HEK293 (cell line): ENCODE measurements at regions not wholly inside any gene's neighbourhood (a gene's known extent, or its start where the extent isn't known, plus 50 kb on each side); places are given as distances from the start of the nearest gene placed in this dataset.

ENCODE experiments used
- CTCF ChIA-PET: fragments of 350-600 bp; formaldehyde crosslinking; extraction: SDS; loops from one replicate; lab custom pipeline; 2021; ENCODE audit warnings: antibody characterized with exemption; lab: Yijun Ruan, JAX
- POLR2A ChIA-PET: fragments of 300-600 bp; formaldehyde crosslinking; extraction: SDS; loops from one replicate; lab custom pipeline; 2020; ENCODE audit warnings: antibody characterized with exemption, inconsistent platforms; lab: Yijun Ruan, JAX
- H3K27ac ChIP-seq: fragments of 200-500 bp; sonication (Bioruptor generic); 2 replicates; pipeline ENCODE4 v1.5.1; 2014; ENCODE audit warnings: low read depth, low read length, control low read depth, inconsistent platforms; ENCODE audit errors: extremely low read depth
- H3K36me3 ChIP-seq, 2 experiments: fragments of 200-500 bp in 1 of 2; sonication (Bioruptor generic) in 1 of 2; 1 replicate in 1 of 2; 2 replicates in 1 of 2; pipeline ENCODE4 v1.5.1; 2014 to 2017; ENCODE audit warnings: inconsistent platforms in 2 of 2, low read length in 2 of 2; ENCODE audit not compliant: control insufficient read depth in 2 of 2, insufficient read depth in 1 of 2
- H3K4me1 ChIP-seq: fragments of 200-500 bp; sonication (Bioruptor generic); 2 replicates; pipeline ENCODE4 v1.5.1; 2014; ENCODE audit warnings: mild to moderate bottlenecking, low read length, inconsistent platforms; ENCODE audit not compliant: control insufficient read depth, insufficient read depth
- H3K4me3 ChIP-seq: 2 replicates; pipeline ENCODE4 v1.5.1; 2011; ENCODE audit warnings: low read depth, mild to moderate bottlenecking, control low read depth, low read length, moderate library complexity
- H3K9me3 ChIP-seq: fragments of 200-500 bp; sonication (Bioruptor generic); 2 replicates; pipeline ENCODE4 v1.5.1; 2014; ENCODE audit warnings: low read depth, low read length, inconsistent platforms; ENCODE audit not compliant: control insufficient read depth, insufficient read depth
- IKZF3 ChIP-seq: fragments of 450-650 bp; IDR thresholded peaks from 2 replicates; pipeline ENCODE4 v1.5.0; 2018; ENCODE audit warnings: missing biosample characterization, mild to moderate bottlenecking, missing genetic modification characterization, moderate library complexity
- MEIS1 ChIP-seq: sonication (generic); formaldehyde crosslinking; IDR thresholded peaks from 2 replicates; pipeline ENCODE4 v1.8.1; 2022; ENCODE audit warnings: missing genetic modification reagents, mild to moderate bottlenecking, borderline replicate concordance
- RBAK ChIP-seq: fragments of 450-650 bp; formaldehyde crosslinking; IDR thresholded peaks from 2 replicates; pipeline ENCODE4 v1.5.1; 2016; ENCODE audit warnings: missing biosample characterization, missing genetic modification characterization
- ZBTB17 ChIP-seq: fragments of 450-650 bp; formaldehyde crosslinking; IDR thresholded peaks from 2 replicates; pipeline ENCODE4 v1.5.1; 2016; ENCODE audit warnings: missing biosample characterization, missing genetic modification characterization
- ZBTB48 ChIP-seq: fragments of 450-650 bp; formaldehyde crosslinking; IDR thresholded peaks from 2 replicates; pipeline ENCODE4 v1.5.1; 2016; ENCODE audit warnings: missing biosample characterization, missing genetic modification characterization
- ZEB2 ChIP-seq: fragments of 450-650 bp; formaldehyde crosslinking; IDR thresholded peaks from 2 replicates; pipeline ENCODE4 v1.5.1; 2016; ENCODE audit warnings: missing biosample characterization, missing genetic modification characterization
- ZNF132 ChIP-seq: fragments of 450-650 bp; formaldehyde crosslinking; IDR thresholded peaks from 2 replicates; pipeline ENCODE4 v1.5.1; 2017; ENCODE audit warnings: missing biosample characterization, missing genetic modification characterization, borderline replicate concordance
- ZNF292 ChIP-seq: fragments of 450-650 bp; formaldehyde crosslinking; IDR thresholded peaks from 2 replicates; pipeline ENCODE4 v1.5.1; 2016; ENCODE audit warnings: low read depth, missing biosample characterization, missing genetic modification characterization, borderline replicate concordance
- ZNF366 ChIP-seq: fragments of 450-650 bp; formaldehyde crosslinking; conservative IDR thresholded peaks from 2 replicates; pipeline ENCODE4 v1.5.1; 2016; ENCODE audit warnings: missing biosample characterization, missing genetic modification characterization
- ZNF544 ChIP-seq: fragments of 450-650 bp; formaldehyde crosslinking; IDR thresholded peaks from 2 replicates; pipeline ENCODE4 v1.5.0; 2017; ENCODE audit warnings: missing biosample characterization, missing genetic modification characterization
- ZNF621 ChIP-seq: fragments of 450-650 bp; formaldehyde crosslinking; IDR thresholded peaks from 2 replicates; pipeline ENCODE4 v1.5.1; 2017; ENCODE audit warnings: missing biosample characterization, missing genetic modification characterization
- ZNF660 ChIP-seq: fragments of 450-650 bp; IDR thresholded peaks from 2 replicates; pipeline ENCODE4 v1.5.1; 2018; ENCODE audit warnings: missing biosample characterization, mild to moderate bottlenecking, missing genetic modification characterization
- TF ChIP-seq, protein P1 (sequence below): fragments of 450-650 bp; formaldehyde crosslinking; IDR thresholded peaks from 2 replicates; pipeline ENCODE4 v1.5.1; 2017; ENCODE audit warnings: missing biosample characterization, missing genetic modification characterization
- TF ChIP-seq, protein P2 (sequence below): fragments of 450-650 bp; formaldehyde crosslinking; IDR thresholded peaks from 2 replicates; pipeline ENCODE4; 2016; ENCODE audit warnings: missing biosample characterization, missing genetic modification characterization
- TF ChIP-seq, protein P3 (sequence below): fragments of 450-650 bp; formaldehyde crosslinking; IDR thresholded peaks from 2 replicates; pipeline ENCODE4 v1.5.1; 2017; ENCODE audit warnings: missing biosample characterization, mild to moderate bottlenecking, missing genetic modification characterization, moderate library complexity
- TF ChIP-seq, protein P4 (sequence below): fragments of 450-650 bp; formaldehyde crosslinking; IDR thresholded peaks from 2 replicates; pipeline ENCODE4 v1.5.1; 2016; ENCODE audit warnings: missing biosample characterization, missing genetic modification characterization
- TF ChIP-seq, protein P5 (sequence below): fragments of 450-650 bp; formaldehyde crosslinking; IDR thresholded peaks from 2 replicates; pipeline ENCODE4 v1.5.1; 2016; ENCODE audit warnings: missing biosample characterization, missing genetic modification characterization, borderline replicate concordance

DNA sequence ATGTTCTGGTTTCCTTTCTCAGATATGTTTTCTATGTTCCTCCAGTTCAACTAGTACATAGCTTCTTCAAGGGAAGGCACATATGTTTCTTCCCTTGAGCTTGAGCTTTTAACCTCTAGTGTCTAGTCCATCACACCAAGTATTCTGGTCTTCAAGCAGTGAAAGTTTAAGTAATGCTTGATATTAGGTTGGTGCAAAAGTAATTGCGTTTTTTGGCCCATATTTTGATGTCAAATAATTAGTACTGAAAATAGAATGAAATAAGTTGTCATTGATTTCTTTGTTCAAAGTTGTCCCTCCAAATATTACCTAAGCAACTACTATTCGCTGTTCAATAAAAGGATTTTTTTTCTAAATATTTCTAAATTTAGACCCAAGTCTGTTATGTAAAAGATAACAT is 146.7 kb upstream of the TSC22D2 start (continued):
- TF ChIP-seq, protein P1, sequence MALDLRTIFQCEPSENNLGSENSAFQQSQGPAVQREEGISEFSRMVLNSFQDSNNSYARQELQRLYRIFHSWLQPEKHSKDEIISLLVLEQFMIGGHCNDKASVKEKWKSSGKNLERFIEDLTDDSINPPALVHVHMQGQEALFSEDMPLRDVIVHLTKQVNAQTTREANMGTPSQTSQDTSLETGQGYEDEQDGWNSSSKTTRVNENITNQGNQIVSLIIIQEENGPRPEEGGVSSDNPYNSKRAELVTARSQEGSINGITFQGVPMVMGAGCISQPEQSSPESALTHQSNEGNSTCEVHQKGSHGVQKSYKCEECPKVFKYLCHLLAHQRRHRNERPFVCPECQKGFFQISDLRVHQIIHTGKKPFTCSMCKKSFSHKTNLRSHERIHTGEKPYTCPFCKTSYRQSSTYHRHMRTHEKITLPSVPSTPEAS (tag by site-specific recombination) = no peak
- TF ChIP-seq, protein P2, sequence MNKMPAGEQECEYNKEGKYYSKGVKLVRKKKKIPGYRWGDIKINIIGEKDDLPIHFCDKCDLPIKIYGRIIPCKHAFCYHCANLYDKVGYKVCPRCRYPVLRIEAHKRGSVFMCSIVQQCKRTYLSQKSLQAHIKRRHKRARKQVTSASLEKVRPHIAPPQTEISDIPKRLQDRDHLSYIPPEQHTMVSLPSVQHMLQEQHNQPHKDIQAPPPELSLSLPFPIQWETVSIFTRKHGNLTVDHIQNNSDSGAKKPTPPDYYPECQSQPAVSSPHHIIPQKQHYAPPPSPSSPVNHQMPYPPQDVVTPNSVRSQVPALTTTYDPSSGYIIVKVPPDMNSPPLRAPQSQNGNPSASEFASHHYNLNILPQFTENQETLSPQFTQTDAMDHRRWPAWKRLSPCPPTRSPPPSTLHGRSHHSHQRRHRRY = no peak

DNA sequence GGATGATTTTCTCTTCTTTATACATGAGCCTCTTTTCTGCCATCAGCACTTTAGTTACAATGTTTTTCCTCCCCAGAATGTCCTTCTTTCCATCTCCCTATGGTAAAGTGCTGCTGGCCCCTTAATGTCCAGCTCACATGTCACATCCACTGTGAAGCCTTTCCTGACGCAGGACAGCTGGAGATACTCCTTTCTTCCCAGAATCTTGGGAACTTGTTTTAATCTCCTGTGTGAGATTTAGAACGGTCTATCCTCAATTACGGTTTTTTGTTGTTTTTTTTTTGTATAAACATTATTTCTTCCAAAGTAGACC is 147.7 kb upstream of the TSC22D2 start:
- H3K27ac ChIP-seq = no peak overlapping the region
- H3K4me1 ChIP-seq = no peaks in the 10 kb centered on the region
- POLR2A ChIA-PET = no interaction called here
- CTCF ChIA-PET = interaction anchor here (0.7 to 1.8 kb wide), 2 partner anchors 21 to 26 kb away, joined by 3 to 5 read pairs; no protein-coding TSS in a partner anchor
- no peak for TF ChIP-seq ZEB2 (tag by site-specific recombination)
- TF ChIP-seq ZBTB17 (tag by site-specific recombination) = no peak
- TF ChIP-seq RBAK (tag by site-specific recombination) = no peak
- TF ChIP-seq, protein P3, sequence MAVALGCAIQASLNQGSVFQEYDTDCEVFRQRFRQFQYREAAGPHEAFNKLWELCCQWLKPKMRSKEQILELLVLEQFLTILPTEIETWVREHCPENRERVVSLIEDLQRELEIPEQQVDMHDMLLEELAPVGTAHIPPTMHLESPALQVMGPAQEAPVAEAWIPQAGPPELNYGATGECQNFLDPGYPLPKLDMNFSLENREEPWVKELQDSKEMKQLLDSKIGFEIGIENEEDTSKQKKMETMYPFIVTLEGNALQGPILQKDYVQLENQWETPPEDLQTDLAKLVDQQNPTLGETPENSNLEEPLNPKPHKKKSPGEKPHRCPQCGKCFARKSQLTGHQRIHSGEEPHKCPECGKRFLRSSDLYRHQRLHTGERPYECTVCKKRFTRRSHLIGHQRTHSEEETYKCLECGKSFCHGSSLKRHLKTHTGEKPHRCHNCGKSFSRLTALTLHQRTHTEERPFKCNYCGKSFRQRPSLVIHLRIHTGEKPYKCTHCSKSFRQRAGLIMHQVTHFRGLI (tag by site-specific recombination) = no peak
- TF ChIP-seq, protein P4, sequence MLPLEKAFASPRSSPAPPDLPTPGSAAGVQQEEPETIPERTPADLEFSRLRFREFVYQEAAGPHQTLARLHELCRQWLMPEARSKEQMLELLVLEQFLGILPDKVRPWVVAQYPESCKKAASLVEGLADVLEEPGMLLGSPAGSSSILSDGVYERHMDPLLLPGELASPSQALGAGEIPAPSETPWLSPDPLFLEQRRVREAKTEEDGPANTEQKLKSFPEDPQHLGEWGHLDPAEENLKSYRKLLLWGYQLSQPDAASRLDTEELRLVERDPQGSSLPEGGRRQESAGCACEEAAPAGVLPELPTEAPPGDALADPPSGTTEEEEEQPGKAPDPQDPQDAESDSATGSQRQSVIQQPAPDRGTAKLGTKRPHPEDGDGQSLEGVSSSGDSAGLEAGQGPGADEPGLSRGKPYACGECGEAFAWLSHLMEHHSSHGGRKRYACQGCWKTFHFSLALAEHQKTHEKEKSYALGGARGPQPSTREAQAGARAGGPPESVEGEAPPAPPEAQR (tag by site-specific recombination) = no peak
- TF ChIP-seq ZNF366 (tag by site-specific recombination) = no peak
- no peak for TF ChIP-seq MEIS1 (CRISPR knock-in tag)
- no peak for TF ChIP-seq ZNF544
- no peak for TF ChIP-seq ZNF292 (tag by site-specific recombination)
- H3K36me3 ChIP-seq = no peaks in the 10 kb centered on the region
- no peak overlapping the region for H3K4me3 ChIP-seq
- no peaks in the 10 kb centered on the region for H3K9me3 ChIP-seq

DNA sequence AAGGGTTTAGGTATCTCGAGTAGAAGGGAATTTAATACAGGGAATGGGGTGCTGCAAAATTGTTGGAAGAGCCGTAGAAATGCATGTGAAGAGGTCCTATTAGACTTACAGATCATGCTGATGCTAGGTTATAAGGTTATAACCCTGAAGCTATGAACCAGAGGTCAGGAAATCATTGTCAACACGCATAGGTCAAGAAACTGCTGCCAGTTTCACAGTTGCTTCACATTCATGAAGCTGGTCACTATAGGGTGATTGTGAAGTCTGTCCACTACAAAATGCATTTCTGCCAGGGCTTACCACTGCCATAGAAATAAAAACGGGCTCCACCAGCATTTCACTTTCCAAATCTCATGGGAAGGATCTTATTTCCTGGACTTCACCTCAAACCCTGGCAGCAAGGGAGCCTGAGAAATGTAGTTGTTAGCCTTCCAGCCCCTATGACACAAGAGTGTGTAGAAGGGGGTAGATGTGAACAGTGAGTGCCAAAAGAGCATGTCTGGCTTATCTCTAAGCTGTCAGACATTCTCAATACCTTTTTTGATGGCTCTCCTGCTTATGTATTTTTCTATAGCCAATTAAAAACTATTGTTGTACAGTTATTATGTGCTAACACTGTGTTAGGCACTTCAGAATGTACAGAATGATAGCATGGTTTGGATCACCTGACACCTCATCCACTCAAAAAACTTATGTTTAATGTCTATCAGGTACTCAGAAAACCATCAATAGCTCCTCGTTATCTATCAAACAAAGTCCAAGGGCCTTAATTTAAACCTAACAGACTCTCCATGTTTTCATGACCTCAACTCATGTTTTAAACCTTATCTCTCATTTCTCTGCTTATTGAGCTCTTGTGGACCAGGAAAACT is 148.3 kb upstream of the TSC22D2 start:
- no peak overlapping the region for H3K4me3 ChIP-seq
- CTCF ChIA-PET = interaction anchor here (0.7 to 1.8 kb wide), 2 partner anchors 21 to 26 kb away, joined by 3 to 5 read pairs; no protein-coding TSS in a partner anchor
- no peak overlapping the region for H3K27ac ChIP-seq
- no peaks in the 10 kb centered on the region for H3K4me1 ChIP-seq
- no peaks in the 10 kb centered on the region for H3K9me3 ChIP-seq
- POLR2A ChIA-PET = no interaction called here
- TF ChIP-seq ZNF660 (tag by site-specific recombination) (no peak), ZNF621 (tag by site-specific recombination) (no peak), ZBTB48 (tag by site-specific recombination) (no peak), ZNF132 (tag by site-specific recombination) (no peak), IKZF3 (no peak)
- TF ChIP-seq, protein P5, sequence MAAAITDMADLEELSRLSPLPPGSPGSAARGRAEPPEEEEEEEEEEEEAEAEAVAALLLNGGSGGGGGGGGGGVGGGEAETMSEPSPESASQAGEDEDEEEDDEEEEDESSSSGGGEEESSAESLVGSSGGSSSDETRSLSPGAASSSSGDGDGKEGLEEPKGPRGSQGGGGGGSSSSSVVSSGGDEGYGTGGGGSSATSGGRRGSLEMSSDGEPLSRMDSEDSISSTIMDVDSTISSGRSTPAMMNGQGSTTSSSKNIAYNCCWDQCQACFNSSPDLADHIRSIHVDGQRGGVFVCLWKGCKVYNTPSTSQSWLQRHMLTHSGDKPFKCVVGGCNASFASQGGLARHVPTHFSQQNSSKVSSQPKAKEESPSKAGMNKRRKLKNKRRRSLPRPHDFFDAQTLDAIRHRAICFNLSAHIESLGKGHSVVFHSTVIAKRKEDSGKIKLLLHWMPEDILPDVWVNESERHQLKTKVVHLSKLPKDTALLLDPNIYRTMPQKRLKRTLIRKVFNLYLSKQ (tag by site-specific recombination) = no peak
- H3K36me3 ChIP-seq = no peaks in the 10 kb centered on the region
